Muscle of leg (tissue), 3 donors: ENCODE measurements at regions not wholly inside any gene's neighbourhood (a gene's known extent, or its start where the extent isn't known, plus 50 kb on each side); places are given as distances from the start of the nearest gene placed in this dataset.
"Not testable (repeated sequence)": the region's sequence is repeated elsewhere in the genome, so short reads cannot be mapped to it uniquely, and the experiment has no call there.

ENCODE experiments used
- DNase-seq: peaks from one replicate; pipeline ENCODE4 v3.0.0; 2013
- H3K27ac ChIP-seq: one replicate; pipeline ENCODE4 v1.5.1; 2013; ENCODE audit warnings: mild to moderate bottlenecking, low read length, control low read depth
- H3K27me3 ChIP-seq: one replicate; pipeline ENCODE4 v1.6.1; 2013; ENCODE audit warnings: low read length; ENCODE audit not compliant: control insufficient read depth, insufficient read depth
- H3K36me3 ChIP-seq: one replicate; pipeline ENCODE4 v1.6.1; 2013; ENCODE audit warnings: low read length; ENCODE audit not compliant: control insufficient read depth, insufficient read depth
- H3K4me1 ChIP-seq: one replicate; pipeline ENCODE4 v1.6.1; 2013; ENCODE audit warnings: low read length; ENCODE audit not compliant: control insufficient read depth, insufficient read depth
- H3K4me3 ChIP-seq: one replicate; pipeline ENCODE4 v1.5.1; 2013; ENCODE audit warnings: low read length, control low read depth
- H3K9me3 ChIP-seq: replicated peaks from 2 replicates; pipeline ENCODE4 v1.6.1; 2013; ENCODE audit warnings: low read depth, low read length; ENCODE audit not compliant: control insufficient read depth
- WGBS: methylation state at CpG from one replicate; pipeline ENCODE4 v1.1.5; 2013; ENCODE audit warnings: missing lambda C conversion rate; ENCODE audit not compliant: insufficient coverage; 5-methylcytosine and 5-hydroxymethylcytosine counted together

DNA sequence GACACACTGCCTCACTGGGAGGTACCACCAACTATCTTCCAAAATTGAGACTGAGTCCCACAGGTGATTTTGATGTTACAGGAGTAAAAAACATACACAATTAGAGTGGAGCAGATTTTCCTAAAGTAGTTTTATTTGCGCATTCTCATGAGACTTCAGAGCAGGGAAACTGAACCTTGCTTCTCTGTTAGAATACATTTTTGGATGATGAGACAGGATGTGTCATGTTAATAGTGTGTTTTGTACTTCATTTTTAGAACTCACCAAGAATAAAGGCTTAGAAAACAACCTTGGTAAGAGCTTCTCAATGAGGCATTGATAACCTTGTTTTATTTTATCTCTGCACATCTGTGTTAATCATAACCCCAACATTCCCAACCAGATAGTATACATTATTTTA is 310.2 kb upstream of the GALNT5 start:
- Histone ChIP-seq H3K36me3 (no peaks in the 10 kb centered on the region), H3K9me3 (peaks cover 2% of the 10 kb centered on the region), H3K27me3 (no peaks in the 10 kb centered on the region), H3K4me1 (no peaks in the 10 kb centered on the region), H3K27ac (no peak overlapping the region), H3K4me3 (no peak overlapping the region)
- DNase-seq = no peak
- 100% methylated on average over 1 of the region's 1 CpG for WGBS

GRCh38 chr2:156955701-156956100 is 301.8 kb upstream of the GALNT5 start:
- H3K36me3 ChIP-seq = no peaks in the 10 kb centered on the region
- no peaks in the 10 kb centered on the region for H3K27me3 ChIP-seq
- H3K27ac ChIP-seq = no peak overlapping the region
- H3K4me1 ChIP-seq = no peaks in the 10 kb centered on the region
- WGBS = no CpG with 5 or more reads among the region's 1 CpG
- DNase-seq = no peak
- H3K9me3 ChIP-seq = peaks cover 26% of the 10 kb centered on the region
- H3K4me3 ChIP-seq = no peak overlapping the region

GRCh38 chr2:156956161-156956560 is 301.3 kb upstream of the GALNT5 start:
- 100% methylated on average over 1 of the region's 2 CpGs for WGBS
- no peak for DNase-seq
- Histone ChIP-seq H3K27ac (no peak overlapping the region), H3K4me3 (no peak overlapping the region), H3K27me3 (no peaks in the 10 kb centered on the region), H3K36me3 (no peaks in the 10 kb centered on the region), H3K9me3 (peaks cover 26% of the 10 kb centered on the region), H3K4me1 (no peaks in the 10 kb centered on the region)

GRCh38 chr2:156958374-156958773 is 299.1 kb upstream of the GALNT5 start:
- Histone ChIP-seq H3K9me3 (peaks cover 25% of the 10 kb centered on the region), H3K36me3 (no peaks in the 10 kb centered on the region), H3K27ac (no peak overlapping the region), H3K4me1 (no peaks in the 10 kb centered on the region), H3K27me3 (no peaks in the 10 kb centered on the region), H3K4me3 (no peak overlapping the region)
- DNase-seq = no peak
- WGBS = 98% methylated on average over 4 of the region's 4 CpGs

- 83% methylated on average over 2 of the region's 4 CpGs for WGBS
- no peaks in the 10 kb centered on the region for H3K36me3 ChIP-seq
Measured at GRCh38 chr2:156959481-156959880, 298.0 kb upstream of the GALNT5 start.

GRCh38 chr2:156982615-156983014 is 274.9 kb upstream of the GALNT5 start:
- H3K36me3 ChIP-seq = no peaks in the 10 kb centered on the region
- H3K9me3 ChIP-seq = no peaks in the 10 kb centered on the region
- H3K27me3 ChIP-seq = no peaks in the 10 kb centered on the region
- no peak overlapping the region for H3K4me3 ChIP-seq
- no peak for DNase-seq
- no peaks in the 10 kb centered on the region for H3K4me1 ChIP-seq
- no CpG with 5 or more reads among the region's 2 CpGs for WGBS
- H3K27ac ChIP-seq = no peak overlapping the region

More at GRCh38 chr2:156959481-156959880, 298.0 kb upstream of the GALNT5 start:
- H3K9me3 ChIP-seq = peaks cover 25% of the 10 kb centered on the region
- no peaks in the 10 kb centered on the region for H3K4me1 ChIP-seq
- no peak for DNase-seq
- no peaks in the 10 kb centered on the region for H3K27me3 ChIP-seq
- no peak overlapping the region for H3K27ac ChIP-seq
- no peak overlapping the region for H3K4me3 ChIP-seq

- Histone ChIP-seq H3K27me3 (no peaks in the 10 kb centered on the region), H3K36me3 (no peaks in the 10 kb centered on the region), H3K4me1 (no peaks in the 10 kb centered on the region), H3K4me3 (no peak overlapping the region), H3K9me3 (no peaks in the 10 kb centered on the region), H3K27ac (no peak overlapping the region)
- 41% methylated on average over 3 of the region's 4 CpGs for WGBS
- no peak for DNase-seq
Measured at GRCh38 chr2:156986339-156986988, 271.0 kb upstream of the GALNT5 start.

- no peak for DNase-seq
- no CpG with 5 or more reads among the region's 4 CpGs for WGBS
- no peaks in the 10 kb centered on the region for H3K36me3 ChIP-seq
- H3K27ac ChIP-seq = no peak overlapping the region
- no peak overlapping the region for H3K4me3 ChIP-seq
- H3K4me1 ChIP-seq = no peaks in the 10 kb centered on the region
- H3K9me3 ChIP-seq = no peaks in the 10 kb centered on the region
- no peaks in the 10 kb centered on the region for H3K27me3 ChIP-seq
Measured at GRCh38 chr2:156999661-157000060, 257.8 kb upstream of the GALNT5 start.

DNA sequence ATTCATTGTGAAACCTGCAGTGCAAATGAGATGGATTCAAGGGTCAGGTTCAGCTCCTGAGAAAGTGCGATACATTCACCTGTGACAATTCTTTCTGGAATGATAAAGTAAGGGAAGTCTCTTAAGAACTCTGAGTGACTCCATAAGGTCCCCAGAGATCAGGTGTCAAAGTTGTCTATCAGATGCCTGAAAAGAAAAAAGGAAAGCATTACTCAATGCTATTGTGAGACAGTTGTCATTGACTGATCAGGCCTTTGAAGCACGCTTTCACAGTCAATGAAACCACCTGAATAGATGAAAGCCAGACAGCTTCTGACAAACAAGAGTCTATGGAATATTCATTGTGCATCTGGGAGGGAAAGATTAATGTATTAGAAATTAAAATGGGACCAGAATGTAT is 252.7 kb upstream of the GALNT5 start:
- Histone ChIP-seq H3K36me3 (no peaks in the 10 kb centered on the region), H3K4me3 (no peak overlapping the region), H3K27ac (no peak overlapping the region), H3K27me3 (no peaks in the 10 kb centered on the region), H3K4me1 (no peaks in the 10 kb centered on the region), H3K9me3 (no peaks in the 10 kb centered on the region)
- 80% methylated on average over 1 of the region's 2 CpGs for WGBS
- DNase-seq = no peak

GRCh38 chr2:157015015-157015575 is 242.4 kb upstream of the GALNT5 start:
- Histone ChIP-seq H3K27me3 (no peaks in the 10 kb centered on the region), H3K36me3 (no peaks in the 10 kb centered on the region), H3K27ac (no peak overlapping the region), H3K9me3 (no peaks in the 10 kb centered on the region), H3K4me3 (no peak overlapping the region), H3K4me1 (no peaks in the 10 kb centered on the region)
- no CpG with 5 or more reads among the region's 6 CpGs for WGBS
- no peak for DNase-seq

DNA sequence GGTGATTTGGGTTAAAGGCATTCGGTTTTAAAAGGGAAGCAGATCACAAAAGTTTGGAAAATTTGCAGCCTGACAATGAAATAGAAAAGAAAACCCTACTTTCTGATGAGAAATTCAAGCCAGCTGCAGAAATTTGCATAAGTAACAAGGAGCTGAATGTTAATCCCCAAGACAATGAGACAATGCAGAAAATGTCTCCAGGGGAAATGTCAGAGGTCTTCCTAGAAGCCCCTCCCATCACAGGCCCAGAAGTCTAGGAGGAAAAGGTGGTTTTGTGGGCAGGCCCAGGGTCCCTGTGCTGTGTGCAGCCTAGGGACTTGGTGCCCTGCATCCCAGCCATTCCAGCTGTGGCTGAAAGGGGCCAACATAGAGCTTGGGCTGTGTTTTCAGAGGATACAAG is 234.2 kb upstream of the GALNT5 start:
- no CpG with 5 or more reads among the region's 1 CpG for WGBS
- H3K27me3 ChIP-seq, H3K4me3 ChIP-seq, H3K27ac ChIP-seq, H3K9me3 ChIP-seq, H3K4me1 ChIP-seq, H3K36me3 ChIP-seq, DNase-seq: not testable (repeated sequence)
